ENCODE measurements at regions not wholly inside any gene's neighbourhood (a gene's known extent, or its start where the extent isn't known, plus 50 kb on each side); places are given as distances from the start of the nearest gene placed in this dataset.

- TF ChIP-seq CTCF (IDR thresholded peaks at IDR 0.05; ENCODE audit: low read depth, low read length, poor library complexity, severe bottlenecking): no peak
- TF ChIP-seq EZH2phosphoT487 (IDR thresholded peaks at IDR 0.05; ENCODE audit: borderline replicate concordance, low read length): no peak
These were observed 613.2 kb upstream of the COBL start for GRCh38 chr7:51929818-51930217.

Measured in DOHH2 (cell line).